BE2C (cell line): ENCODE measurements at regions not wholly inside any gene's neighbourhood (a gene's known extent, or its start where the extent isn't known, plus 50 kb on each side); places are given as distances from the start of the nearest gene placed in this dataset.

Experiments
- DNase-seq: peaks from one replicate; pipeline ENCODE4 v3.0.0-alpha.2; 2020
- H3K27me3 ChIP-seq: fragments of 250-450 bp; sonication (Bioruptor Pico); 2 replicates; pipeline ENCODE4 v1.5.1; 2020; ENCODE audit warnings: mild to moderate bottlenecking
- H3K36me3 ChIP-seq: fragments of 250-450 bp; sonication (Bioruptor Pico); 2 replicates; pipeline ENCODE4 v1.5.1; 2020; ENCODE audit warnings: mild to moderate bottlenecking
- H3K4me1 ChIP-seq: fragments of 250-450 bp; sonication (Bioruptor Pico); 2 replicates; pipeline ENCODE4 v1.5.1; 2020
- H3K4me3 ChIP-seq: 2 replicates; pipeline ENCODE4 v1.5.1; 2011; ENCODE audit warnings: low read depth, low read length
- H3K9me3 ChIP-seq: fragments of 250-450 bp; sonication (Bioruptor Pico); 2 replicates; pipeline ENCODE4 v1.5.1; 2020
- TF ChIP-seq, protein P1 (sequence below): IDR thresholded peaks from 2 replicates; pipeline ENCODE4 v1.5.1; 2012; ENCODE audit warnings: mild to moderate bottlenecking, low read depth, low read length

DNA sequence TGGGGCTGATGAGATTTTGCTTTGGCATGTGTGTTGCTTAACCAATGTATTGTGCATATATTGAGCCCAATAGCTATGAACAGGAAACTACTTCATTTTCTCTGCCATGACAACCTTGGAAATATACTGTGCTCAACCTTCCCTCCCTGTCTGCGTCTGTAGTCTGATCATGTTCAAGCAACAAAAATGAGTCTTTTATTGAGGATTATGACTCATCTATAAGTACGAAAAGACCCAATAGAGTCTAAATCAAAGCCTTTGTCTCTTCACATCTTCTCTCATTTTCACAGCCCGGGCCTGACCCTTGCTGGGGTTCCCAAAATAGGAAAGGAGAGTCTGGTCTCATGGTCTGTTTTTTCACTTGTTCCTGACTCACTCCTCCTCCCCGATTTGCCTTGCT lies 158.2 kb downstream of the CAND1 start:
- Histone ChIP-seq H3K36me3 (no peaks in the 10 kb centered on the region), H3K9me3 (no peaks in the 10 kb centered on the region), H3K4me3 (no peak overlapping the region), H3K4me1 (no peaks in the 10 kb centered on the region), H3K27me3 (no peaks in the 10 kb centered on the region)
- DNase-seq: no peak
- TF ChIP-seq, protein P1, sequence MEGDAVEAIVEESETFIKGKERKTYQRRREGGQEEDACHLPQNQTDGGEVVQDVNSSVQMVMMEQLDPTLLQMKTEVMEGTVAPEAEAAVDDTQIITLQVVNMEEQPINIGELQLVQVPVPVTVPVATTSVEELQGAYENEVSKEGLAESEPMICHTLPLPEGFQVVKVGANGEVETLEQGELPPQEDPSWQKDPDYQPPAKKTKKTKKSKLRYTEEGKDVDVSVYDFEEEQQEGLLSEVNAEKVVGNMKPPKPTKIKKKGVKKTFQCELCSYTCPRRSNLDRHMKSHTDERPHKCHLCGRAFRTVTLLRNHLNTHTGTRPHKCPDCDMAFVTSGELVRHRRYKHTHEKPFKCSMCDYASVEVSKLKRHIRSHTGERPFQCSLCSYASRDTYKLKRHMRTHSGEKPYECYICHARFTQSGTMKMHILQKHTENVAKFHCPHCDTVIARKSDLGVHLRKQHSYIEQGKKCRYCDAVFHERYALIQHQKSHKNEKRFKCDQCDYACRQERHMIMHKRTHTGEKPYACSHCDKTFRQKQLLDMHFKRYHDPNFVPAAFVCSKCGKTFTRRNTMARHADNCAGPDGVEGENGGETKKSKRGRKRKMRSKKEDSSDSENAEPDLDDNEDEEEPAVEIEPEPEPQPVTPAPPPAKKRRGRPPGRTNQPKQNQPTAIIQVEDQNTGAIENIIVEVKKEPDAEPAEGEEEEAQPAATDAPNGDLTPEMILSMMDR: no peak

DNA sequence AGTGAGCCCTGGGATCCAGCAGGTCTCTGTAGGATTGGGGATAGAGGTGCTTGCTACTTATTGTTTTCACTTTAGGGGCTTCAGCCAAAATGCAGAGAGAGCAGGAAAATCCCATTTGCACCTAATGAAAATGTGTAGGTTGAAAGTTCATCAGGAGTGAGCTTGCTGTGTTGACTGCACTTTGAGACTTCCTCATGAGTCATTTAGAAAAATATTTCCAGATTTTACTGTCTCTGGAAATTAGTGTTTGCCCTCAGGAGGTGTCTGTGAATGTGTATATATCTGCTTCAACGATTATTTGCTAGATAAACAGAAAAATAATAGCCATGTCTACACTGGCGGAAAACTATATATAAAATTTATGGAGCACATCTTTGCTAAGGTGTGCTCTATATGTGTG lies 159.3 kb downstream of the CAND1 start:
- Histone ChIP-seq H3K4me3 (no peak overlapping the region), H3K27me3 (no peaks in the 10 kb centered on the region), H3K36me3 (no peaks in the 10 kb centered on the region), H3K4me1 (no peaks in the 10 kb centered on the region), H3K9me3 (no peaks in the 10 kb centered on the region)
- no peak for DNase-seq
- TF ChIP-seq, protein P1: no peak

DNA sequence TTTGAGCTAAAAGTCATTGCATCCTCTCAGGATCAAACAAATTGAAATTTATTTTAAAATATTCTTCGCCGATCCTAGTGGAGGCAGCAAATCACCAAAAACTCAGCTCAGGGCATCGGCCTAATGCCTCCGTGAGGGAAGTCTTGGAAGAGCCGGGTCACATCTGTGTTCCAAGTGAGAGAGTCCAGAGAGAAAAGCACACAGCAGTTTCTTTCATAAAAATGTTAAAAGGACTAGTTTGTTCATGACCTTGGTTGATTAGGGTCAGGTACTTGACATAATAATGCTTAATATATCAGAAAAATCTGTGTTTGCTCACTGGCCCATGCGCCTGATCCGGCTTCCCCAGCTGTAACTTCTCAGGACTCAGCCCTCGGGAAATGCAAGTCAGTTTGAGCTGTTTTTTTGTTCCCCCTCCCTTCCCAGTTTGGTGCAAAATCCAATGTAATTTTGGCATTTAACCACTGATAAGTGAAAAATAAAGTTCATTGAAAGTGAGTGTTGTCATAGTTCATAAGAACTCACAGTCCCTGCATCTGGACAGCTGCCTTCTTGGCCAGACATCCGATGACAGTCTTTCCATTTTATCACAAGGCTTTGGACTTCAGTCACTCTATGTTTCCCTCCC lies 161.7 kb downstream of the CAND1 start:
- Histone ChIP-seq H3K27me3 (no peaks in the 10 kb centered on the region), H3K9me3 (no peaks in the 10 kb centered on the region), H3K4me1 (peaks cover 3% of the 10 kb centered on the region; the same call in 1 of the 2 replicates), H3K36me3 (no peaks in the 10 kb centered on the region), H3K4me3 (no peak overlapping the region)
- TF ChIP-seq, protein P1: no peak
- DNase-seq: no peak

DNA sequence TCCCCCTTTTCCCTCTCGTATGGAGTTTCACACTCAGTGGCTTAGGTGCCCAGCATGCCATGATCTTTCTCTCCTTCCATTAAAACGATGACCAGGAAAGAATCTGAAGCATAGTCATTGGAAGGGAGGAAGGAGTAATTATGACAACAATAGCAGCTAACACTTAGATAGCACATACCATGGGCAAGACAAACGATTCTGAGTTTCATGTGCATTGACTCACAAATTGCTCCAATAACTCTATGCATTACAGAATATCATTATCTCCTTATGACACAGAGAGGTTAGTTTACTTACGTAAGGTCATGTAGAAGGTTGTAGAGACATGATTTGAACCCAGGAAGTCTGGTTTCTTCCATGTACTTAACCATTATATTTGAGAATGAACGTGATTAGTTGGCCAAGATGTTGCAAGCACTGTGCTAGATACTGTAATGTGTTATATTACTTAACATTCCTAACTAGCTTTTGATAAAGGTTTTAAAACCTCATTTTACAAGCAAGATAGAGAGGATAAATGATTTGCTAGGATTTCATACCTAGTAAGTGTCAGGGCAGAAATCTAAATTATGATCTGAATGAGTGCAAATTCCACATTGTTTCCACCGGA lies 162.4 kb downstream of the CAND1 start:
- Histone ChIP-seq H3K36me3 (no peaks in the 10 kb centered on the region), H3K27me3 (no peaks in the 10 kb centered on the region), H3K9me3 (no peaks in the 10 kb centered on the region), H3K4me3 (no peak overlapping the region), H3K4me1 (peaks cover 3% of the 10 kb centered on the region; the same call in 1 of the 2 replicates)
- DNase-seq: no peak
- TF ChIP-seq, protein P1: no peak

DNA sequence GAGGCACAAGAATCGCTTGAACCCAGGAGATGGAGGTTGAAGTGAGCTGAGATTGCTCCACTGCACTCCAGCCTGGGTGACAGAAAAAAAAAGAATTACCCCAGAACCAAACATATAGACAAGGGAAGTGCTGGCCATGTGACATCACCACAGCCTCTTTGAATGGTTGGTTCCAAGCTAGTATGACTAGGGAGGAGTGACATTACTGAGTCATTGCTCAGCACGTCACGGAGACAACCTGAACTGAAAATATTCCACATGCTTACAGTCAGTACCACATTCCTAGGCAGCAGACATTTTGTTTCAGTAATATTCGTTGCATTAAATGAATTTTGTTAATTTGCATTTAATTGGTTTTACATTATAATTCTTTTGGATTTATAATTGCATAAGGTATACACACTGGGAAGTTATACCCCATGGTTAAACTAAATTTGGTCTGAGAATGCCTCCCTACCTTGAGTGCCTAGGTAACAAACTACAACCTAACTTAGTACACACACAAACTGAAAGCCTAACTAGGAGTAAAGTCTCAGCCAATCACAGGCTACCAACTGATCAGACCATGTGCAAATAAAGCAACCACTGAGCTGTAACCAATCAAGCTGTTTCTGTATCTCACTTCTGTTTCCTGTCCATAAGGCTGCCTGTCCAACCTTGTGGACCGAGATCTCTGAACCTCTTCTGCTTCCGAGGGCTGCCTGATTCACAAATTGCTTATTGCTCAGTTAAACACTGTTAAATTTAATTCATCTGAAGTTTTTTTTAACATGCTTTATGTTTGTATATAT lies 164.4 kb downstream of the CAND1 start:
- Histone ChIP-seq H3K27me3 (no peaks in the 10 kb centered on the region), H3K4me1 (peaks cover 3% of the 10 kb centered on the region; the same call in 1 of the 2 replicates), H3K9me3 (no peaks in the 10 kb centered on the region), H3K36me3 (no peaks in the 10 kb centered on the region), H3K4me3 (no peak overlapping the region)
- no peak for DNase-seq
- TF ChIP-seq, protein P1: no peak
